Hippocampal formation (tissue), 2 donors: ENCODE measurements at regions not wholly inside any gene's neighbourhood (a gene's known extent, or its start where the extent isn't known, plus 50 kb on each side); places are given as distances from the start of the nearest gene placed in this dataset.
"Not testable (repeated sequence)": the region's sequence is repeated elsewhere in the genome, so short reads cannot be mapped to it uniquely, and the experiment has no call there.

Experiments used
- DNase-seq, 2 donors: peaks; one replicate each; lab custom pipeline; 2025; lab: John Stamatoyannopoulos, UW

DNA sequence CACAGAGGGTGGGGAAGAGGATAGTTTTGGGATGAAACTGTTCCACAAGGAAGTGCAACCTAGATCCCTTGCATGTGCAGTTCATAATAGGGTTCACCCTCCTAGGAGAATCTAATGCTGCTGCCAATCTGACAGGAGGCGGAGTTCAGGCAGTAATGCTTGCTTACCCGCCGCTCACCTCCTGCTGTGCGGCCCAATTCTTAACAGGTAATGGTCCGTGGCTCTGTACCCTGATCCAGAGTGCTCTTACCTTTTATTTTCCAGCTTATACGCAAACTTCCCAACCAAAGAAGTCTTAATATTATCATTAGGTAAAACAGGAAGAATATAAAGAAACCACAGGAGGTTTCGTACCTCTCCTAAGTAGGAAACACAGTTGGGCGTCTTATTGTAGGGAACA, 82.7 kb upstream of the CD302 start:
- no peak for DNase-seq

DNA sequence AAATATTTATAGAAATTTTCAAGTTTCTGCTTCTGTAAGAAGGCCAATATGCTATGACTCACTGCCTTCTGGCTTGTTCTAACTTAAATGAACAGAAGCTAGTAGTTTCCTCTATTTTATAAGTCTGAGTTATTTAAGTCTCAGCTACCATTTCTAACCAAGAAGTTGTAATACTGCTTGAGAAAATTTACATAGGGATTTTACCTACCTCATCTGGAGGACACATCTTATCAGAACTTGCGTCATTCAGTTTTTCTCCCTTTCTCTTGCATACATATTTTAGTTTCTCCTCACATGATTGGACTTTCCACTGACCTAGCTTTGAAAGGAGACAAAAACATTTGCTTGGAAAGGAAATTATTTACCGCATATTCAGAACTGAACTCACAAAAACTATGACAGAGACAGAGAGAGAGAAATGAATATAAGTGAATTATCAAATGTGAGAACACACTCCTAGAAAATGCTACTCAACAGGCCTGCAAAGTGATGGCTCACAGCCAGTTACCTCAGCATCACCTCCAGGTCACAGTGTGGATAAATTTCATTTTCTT, 81.1 kb upstream of the CD302 start:
- DNase-seq: peak in 1 of 2 donors; percentile 5

DNA sequence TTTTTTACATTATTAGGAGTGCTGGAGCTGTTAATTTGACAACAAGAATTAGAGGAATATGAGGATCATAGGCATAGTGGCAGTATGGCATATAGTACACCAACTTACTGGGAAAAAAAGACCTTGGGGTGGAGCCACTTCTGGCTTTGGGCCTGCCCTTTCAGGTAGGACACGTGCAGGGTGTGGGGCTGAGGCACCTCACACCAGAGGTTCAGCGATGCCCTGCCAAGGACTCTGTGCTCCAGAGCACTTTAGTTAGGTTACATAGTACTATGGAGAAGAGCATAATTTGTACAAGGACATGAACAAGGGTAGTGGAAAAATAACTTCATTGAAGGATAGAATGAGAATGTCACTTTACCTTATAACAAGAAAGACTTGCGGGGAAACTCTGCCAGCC, 77.1 kb upstream of the CD302 start:
- no peak for DNase-seq

DNA sequence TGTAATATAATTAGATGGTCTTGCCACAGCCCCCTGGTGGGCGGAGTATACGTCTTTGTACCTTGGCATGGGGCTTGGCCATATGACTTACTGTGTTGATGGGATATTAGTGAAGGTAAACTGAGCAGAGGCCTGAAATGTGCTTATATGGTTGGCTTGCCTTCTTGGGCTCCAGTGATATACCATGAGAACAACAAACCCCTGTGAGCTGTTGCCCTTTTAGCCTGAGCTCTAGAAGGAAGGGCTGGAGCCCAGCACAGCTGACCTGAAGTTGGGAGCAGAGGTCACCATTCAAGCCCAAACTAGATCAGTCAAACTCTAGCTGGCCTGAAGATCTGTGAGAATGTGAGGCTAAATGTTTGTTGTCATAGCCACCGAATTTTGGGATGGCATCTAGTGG, 75.2 kb upstream of the CD302 start:
- no peak for DNase-seq

DNA sequence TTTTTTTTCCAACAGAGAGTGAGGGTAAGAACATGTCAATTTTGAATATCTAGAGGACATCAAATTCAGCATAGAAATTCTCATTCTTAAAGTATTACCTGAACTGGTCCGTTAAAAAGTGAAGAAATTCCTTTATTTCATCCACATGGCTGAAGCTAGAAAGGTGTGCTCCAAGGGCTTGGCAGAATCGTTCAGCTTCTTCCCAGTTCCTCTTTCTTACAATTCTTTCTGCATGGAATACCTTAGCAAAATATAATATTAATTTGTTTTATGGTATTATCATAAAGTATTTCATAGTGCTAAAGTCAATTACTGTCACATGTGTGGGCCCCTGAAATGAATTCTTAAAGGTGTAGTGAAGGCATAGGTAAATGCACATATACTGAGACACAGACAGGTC, 74.3 kb upstream of the CD302 start:
- DNase-seq: no peak

DNA sequence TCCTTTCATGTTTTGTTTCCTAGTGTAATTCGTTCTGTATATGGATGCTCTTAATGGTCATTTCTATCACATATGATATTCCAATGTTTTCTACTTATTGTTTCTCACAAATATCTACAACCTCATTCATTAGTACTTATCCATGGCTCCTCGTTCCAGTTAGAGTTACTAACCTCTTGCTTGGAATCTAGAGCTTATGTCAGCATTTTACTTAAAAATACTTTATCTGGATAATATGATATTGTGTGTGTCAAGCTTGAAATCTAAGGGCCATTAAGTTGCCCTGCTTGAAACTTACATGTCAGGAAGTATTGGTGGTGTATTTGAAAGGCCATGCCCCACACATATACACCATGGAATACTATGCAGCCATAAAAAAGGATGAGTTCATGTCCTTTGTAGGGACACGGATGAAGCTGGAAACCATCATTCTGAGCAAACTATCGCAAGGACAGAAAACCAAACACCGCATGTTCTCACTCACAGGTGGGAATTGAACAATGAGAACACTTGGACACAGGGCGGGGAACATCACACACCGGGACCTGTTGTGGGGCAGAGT, 70.7 kb upstream of the CD302 start:
- not testable (repeated sequence) for DNase-seq

DNA sequence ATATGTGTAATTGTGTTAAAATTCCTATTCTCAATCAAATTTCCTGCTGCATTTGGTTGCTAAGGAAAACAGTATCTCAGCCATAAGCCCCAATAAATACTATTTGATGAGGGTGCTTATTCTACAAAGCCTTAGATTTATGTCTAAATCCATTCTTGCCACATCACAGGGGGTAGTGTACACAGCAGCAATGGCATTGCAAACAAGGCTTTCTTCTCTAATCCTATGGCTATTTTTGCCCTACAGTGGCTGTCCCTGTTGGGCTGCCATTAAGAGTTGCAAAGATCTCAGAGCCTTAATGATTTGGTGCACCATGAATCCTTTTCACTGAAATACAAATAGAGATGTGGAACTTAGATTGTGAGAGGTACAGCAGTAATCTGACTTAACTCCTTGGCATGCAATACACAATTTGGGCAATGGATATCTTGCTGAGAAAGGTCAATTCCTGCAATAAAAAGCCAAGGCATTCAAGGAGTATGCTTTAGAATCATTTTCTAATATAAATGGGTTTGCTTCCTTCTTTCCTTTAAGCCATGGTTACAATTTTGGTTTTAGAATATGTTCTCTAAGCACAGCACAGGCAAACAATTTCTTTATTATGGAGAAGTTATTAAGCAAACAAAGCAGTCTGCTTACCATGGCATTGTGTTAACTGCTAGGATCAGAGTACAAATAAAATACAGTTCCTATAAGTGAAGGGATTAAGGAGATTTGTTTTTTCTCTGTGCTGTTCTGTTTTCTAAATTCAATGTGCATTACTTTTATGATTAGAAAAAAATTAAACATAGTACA, 69.8 kb upstream of the CD302 start:
- no peak for DNase-seq

DNA sequence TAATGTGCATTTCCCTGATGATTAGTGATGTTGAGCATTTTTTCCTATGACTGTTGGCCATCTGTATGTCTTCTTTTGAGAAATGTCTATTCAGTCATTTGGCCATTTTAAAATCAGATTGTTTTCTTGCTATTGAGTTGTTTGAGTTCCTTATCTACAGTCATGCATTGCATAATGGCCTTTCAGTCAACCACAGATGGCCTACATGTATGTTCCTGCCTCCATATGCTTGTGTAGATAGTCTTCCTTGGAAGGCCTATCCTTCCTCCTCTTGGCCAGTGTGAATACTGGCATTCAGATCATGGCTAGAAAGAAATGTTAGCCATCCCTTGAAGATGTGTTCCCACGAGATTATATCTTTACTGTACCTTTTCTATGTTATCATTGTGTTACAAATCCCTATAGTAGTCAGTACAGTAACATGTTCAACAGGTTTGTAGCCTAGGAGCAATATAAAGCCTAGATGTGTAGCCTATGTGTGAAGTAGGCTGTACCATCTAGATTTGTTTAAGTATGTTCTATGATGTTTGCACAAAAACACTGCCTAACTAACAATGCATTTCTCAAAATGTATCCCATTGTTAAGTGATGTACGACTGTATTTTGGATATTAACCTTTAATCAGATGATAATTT, 65.6 kb upstream of the CD302 start:
- no peak for DNase-seq

DNA sequence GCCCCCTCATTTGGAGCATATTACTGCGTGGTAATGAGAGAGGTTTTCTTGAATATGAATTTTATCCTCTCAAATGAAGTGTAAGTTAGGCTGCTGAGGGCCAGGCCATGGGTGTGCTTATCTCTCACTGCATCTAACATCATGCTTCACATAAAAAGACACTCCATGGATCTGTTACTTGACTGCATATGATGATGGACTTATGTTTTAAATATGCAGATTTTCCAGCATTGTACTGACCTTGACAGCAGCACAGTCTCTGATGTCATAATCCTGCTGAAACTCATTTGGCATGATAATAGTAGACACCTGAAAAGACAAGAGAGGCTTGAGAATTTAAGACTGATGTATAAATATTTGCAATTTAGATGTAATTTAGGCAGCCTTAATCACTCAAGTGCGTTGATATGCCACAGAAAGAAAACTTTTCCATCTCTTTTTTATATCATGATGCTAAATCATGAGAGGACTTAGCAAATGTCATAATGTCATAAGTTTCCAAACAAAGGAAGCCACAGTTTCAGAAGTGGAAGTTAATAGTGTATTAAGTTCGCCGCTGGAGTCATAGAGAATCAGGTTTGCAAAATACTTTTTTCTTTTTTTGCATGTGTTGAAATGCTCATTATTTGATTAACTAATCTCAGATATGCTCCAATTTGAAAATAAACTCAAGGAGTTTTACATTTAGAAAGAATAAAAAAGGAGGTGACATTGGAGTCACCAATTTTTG, 62.7 kb upstream of the CD302 start:
- DNase-seq: no peak

DNA sequence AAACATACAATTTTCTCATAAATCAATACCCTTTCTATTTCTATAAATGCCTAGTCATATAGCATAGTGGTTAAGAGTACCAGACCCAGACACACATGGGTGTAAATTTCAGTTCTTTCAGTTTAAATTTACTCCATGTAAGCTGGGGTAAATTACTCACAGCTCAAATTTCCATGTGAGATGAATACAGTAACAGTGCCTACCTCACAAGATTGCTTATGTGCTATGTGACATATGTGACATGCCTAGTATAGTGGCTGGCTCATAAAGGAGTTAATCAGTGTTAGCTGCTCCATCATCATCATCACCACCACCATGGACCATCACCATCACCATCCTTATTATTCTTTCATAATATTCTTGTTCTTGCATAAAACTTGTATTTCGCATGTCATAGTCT, 61.6 kb upstream of the CD302 start:
- DNase-seq: no peak

DNA sequence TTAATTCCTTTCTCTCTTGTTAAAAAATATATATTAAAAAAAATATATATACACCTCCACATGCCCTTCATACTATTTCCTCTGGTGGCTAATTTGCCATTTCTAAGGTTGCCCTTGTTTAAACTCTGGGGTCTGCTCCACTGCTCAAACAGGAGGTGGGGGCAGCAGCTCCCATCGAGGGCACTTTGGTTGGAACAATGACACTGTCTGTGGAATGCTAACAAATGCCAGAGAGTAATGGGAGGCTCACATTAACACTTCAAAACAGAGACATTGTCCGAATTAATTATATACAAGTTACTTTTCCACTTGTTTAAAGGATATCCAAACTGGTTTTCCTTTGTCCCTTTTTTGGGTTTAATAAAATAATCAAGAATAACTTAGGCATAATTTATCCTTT, 58.8 kb upstream of the CD302 start:
- no peak for DNase-seq

DNA sequence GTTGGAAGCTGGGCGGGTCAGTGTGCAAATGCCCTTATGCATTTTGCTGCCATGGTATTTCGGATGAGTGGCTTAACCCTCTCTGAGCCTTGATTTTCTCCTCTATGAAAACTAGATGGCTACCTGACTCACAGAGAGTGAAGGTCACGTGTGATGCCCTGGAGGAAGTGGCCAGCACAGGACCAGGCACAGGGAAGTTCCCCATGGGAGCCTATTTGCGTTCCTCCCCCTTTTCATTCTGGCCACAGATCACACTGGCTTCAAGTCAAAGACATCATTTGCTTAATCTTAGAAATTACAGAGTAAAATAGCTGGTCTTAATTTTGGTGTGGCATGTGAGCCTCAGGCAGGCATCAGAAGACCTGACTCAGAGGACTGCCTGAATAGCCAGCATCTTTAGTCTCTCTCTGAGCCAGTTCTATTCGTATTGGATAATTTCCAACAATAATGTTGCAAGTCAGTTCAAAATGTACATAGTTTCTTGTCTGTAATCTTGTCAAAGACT, 57.6 kb upstream of the CD302 start:
- DNase-seq: no peak

DNA sequence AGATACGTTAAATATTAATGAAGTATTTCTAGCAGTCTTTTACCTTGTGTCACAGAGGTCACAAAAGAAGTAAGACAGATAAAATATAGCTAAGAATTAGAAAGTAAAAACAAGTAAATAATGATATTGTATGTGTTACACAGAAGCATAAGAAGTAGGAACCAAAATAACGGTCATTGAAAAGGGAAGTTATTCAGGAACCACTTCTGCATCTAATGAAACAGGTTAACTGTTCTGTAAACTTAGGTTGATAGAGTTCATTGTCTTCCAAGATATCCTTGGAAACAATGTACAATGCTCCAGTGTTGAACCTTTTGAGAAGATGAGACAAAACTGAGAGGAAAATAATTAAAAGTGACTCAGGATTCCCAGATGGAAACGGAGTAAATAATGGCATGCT, 57.1 kb upstream of the CD302 start:
- no peak for DNase-seq

DNA sequence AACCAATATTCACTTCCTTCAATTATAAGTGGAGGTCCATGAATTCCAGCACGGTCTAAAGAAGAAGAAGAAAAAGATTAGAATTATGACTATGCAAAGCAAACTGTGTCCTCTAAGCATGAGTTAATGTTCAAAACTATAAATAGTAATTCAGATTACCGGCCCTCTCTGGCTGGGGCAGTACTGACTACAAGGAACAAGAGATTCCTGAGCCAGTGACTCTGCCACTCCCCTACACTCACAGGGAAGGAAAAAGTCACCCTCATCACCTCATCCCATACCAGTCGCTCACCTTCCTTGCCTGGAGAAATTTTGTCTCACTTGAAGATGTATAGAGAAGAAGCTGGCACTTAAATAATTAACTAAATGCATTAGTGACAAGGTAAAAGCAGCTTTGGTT, 56.5 kb upstream of the CD302 start:
- no peak for DNase-seq

DNA sequence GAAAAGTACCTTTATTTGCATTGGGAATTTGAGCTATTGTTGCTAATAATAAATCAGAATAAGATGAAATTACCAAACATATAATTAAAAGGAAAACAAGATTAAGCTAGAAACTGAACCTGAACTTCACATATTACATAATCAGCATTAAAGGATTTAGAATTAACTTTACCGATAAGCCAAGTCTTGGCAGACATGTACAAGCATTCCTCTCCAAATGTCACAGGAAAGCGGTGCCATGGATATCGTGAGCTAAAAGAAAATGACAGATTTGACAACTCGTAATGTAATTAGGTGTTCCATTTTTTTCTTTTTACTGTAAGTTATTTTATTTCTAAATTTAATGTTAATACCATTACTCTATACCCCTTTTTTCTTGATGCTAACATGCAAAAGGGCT, 55.1 kb upstream of the CD302 start:
- no peak for DNase-seq

DNA sequence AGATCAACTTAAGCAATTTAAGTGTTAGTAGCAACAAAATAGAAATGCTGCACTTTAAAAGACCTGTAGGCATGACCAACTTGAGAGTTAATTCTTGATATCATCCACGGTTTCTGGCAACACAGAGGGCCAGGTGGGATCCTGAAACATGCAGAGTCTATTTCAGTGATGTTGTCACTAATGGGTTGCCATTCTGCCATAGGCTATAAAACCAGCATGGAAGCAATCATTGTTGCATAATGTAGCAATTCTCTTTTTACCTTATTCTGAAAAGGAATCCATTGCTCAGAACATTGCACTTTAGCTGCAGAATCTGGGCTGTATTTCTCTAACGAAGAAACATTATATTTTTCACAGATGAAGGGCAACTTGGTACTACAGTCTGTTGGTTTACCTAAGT, 53.9 kb upstream of the CD302 start:
- no peak for DNase-seq

DNA sequence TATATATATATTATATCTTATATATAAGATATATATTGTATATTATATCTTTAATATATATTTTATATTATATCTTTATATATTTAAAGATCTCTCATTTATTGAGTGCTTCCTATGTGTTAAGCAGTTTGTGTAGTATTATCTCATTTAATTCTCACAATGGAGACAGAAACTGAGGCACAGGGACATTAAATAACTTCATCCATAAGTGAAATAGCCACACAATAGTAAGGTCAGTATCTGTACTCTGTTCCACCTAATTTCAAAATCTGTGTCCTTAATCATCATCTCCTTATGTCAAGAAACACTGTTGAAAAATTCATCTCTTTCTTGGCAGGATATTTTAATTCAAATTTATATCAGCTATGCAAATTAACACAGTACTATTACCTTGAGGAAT, 52.8 kb upstream of the CD302 start:
- DNase-seq: no peak

DNA sequence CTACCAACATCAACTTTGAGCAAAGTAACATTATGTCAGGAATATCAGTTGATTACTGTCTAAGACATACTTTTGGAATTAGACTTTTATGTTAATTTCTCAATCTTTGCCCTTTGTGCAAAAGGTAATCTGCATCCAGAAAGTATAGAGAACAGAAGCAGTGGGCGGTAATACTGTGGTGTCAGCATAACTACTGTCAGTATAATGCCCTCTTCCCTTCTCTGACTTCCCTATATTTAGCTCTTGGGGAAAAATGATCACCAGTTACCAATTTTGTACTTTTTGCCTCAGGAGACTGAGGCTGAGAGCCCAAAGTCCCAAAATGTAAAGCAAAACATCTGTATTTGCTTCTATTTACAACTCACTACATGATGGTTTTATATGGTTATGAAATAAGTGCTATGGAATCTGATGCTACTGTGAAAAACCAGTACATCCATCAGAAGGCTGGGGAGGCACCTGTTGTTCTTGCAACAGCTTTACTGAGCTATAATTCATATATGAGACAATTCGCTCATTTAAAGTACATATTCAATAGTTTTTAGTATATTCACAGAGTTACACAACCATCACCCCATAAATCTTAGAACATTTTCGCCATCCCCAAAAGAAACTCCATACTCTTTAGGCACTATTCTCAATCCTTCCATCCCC, 51.3 kb upstream of the CD302 start:
- no peak for DNase-seq
